ENCODE measurements at regions not wholly inside any gene's neighbourhood (a gene's known extent, or its start where the extent isn't known, plus 50 kb on each side); places are given as distances from the start of the nearest gene placed in this dataset.

DNA sequence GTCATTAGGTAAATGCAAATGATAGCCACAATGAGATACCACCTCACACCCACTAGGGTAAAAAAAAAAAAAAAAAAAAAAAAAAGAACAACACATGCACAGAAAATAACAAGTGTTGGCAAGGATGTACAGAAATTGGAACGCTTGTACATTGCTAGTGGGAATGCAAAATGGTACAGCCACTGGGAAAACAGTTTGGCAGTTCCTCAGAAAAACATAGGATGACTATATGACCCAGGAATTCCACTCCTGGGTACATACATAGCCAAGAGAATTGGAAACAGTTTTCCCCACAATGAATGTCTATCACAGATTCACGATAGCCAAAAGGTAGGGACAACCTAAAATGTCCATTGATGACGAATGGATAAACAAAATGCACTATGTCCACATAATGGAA, 161.3 kb upstream of the MAMLD1 start:
- no peak for TF ChIP-seq ZBTB8A (CRISPR knock-in tag; IDR thresholded peaks at IDR 0.05; ENCODE audit: borderline replicate concordance, low read depth)
- no peak for TF ChIP-seq NFE2L2 (IDR thresholded peaks at IDR 0.05; ENCODE audit: low read length)
- no peak for TF ChIP-seq DNMT3B (CRISPR knock-in tag; conservative IDR thresholded peaks at IDR 0.05)
- TF ChIP-seq, protein P1, sequence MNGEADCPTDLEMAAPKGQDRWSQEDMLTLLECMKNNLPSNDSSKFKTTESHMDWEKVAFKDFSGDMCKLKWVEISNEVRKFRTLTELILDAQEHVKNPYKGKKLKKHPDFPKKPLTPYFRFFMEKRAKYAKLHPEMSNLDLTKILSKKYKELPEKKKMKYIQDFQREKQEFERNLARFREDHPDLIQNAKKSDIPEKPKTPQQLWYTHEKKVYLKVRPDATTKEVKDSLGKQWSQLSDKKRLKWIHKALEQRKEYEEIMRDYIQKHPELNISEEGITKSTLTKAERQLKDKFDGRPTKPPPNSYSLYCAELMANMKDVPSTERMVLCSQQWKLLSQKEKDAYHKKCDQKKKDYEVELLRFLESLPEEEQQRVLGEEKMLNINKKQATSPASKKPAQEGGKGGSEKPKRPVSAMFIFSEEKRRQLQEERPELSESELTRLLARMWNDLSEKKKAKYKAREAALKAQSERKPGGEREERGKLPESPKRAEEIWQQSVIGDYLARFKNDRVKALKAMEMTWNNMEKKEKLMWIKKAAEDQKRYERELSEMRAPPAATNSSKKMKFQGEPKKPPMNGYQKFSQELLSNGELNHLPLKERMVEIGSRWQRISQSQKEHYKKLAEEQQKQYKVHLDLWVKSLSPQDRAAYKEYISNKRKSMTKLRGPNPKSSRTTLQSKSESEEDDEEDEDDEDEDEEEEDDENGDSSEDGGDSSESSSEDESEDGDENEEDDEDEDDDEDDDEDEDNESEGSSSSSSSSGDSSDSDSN (CRISPR knock-in tag; IDR thresholded peaks at IDR 0.05), result no peak

Measured in HepG2 (cell line).